NCI-H510A (cell line): ENCODE measurements at regions not wholly inside any gene's neighbourhood (a gene's known extent, or its start where the extent isn't known, plus 50 kb on each side); places are given as distances from the start of the nearest gene placed in this dataset.
"Not testable (repeated sequence)": the region's sequence is repeated elsewhere in the genome, so short reads cannot be mapped to it uniquely, and the experiment has no call there.

Experiments used
- DNase-seq: peaks from one replicate; lab custom pipeline; 2025; lab: John Stamatoyannopoulos, UW

DNA sequence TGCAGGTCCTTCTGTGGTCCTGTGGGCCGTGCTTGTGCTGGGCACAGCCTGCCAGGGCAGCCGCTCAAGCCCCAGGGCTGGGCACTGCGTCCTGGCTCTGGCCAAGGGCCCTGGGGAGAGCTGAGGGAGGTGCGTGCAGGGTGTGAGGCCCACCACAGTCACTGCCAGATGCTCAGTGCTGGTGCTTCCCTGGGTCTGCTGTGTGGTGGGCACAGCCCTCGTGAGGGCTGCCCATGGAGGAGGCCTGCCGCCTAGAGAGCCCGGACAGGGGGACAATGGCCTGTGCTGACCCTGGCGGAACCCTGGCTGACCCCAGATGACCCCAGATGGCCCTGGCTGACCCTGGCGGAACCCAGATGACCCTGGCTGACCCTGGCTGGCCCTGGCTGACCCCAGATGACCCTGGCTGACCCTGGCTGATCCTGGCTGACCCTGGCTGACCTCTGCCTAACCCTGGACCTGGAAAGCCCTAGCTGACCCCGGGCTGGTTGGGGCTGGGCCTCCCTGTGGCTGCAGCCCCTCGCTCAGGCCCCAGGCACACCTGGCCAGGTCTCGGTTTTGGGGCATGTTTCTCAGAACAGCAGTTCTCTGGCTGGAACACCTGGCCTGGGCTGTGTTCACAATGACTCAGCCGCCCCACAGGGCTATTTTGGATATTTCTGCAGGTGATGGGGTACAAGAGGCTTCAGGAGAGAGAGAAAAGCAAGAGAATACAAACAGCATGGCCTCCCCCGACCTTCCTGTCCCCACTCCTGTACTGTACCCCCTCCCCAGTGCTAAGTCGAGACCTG is 55.4 kb downstream of the TMEM121 start:
- no peak for DNase-seq

DNA sequence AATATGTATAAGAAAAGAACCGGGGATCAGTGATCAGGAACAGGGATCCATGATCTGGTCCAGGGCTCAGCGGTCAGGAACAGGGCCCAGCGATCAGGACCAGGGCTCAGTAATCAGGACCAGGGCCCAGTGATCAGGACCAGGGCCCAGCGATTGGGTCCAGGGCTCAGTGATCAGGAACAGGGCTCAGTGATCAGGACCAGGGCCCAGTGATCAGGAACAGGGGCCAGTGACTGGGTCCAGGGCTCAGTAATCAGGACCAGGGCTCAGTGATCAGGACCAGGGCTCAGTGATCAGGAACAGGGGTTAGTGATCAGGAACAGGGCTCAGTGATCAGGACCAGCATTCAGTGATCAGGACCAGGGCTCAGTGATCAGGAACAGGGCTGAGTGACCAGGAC is 56.3 kb downstream of the TMEM121 start:
- DNase-seq: no peak

DNA sequence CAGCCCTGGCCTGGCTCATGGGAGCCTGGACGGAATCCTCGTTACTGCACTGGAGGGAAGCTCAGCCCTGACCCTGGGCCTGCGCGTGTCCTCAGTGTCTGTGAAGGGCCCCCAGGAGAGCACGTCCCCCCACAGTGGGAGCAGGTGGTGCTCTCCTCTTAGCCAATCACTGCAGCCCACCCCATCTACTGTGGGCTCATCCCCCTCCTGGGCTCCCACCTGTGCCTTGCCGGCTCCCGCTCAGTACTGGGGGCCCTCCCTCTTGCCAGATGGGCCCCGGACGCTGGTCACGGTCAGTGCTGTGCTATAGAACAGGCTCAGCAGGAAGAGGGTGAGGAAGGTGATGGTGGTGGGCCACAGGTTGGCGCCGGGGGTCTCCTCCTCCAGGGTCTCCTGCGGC is 57.5 kb downstream of the TMEM121 start:
- not testable (repeated sequence) for DNase-seq

DNA sequence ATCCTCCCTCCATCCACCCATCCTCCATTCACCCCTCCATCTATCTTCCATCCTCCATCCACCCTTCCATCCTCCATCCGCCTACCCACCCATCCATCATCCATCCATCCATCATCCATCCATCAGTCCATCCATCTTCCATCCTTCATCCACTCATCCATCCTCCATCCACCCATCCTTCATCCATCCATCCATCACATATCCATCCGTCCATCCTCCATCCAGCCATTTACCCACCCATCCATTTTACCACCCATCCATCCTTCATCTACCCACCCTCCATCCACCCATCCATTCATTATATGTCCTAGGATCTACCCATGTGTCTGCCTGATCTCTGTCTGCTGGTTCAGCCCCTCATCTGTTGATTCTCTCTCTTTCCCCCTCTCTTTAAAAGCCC is 58.9 kb downstream of the TMEM121 start:
- not testable (repeated sequence) for DNase-seq

DNA sequence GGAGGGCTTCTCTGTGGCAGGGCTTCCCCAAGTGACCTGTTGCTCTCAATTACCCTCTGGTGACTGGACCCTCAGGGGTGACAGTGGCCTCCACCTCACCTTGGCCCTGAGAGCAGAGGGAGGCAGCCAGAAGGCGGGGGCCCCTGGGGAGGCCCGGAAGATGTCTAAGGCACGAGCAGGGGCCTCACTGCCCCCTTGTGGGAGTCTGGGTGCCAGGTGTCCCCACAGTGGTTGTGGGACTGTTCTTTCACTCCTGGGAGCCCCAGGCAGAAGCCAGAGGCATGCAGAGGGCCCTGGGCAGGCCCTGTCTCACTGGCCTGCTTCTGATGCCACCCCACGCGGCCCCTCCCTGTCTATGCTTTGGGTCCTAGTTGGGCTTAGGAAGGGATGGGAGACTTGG is 59.3 kb downstream of the TMEM121 start:
- DNase-seq: not testable (repeated sequence)

DNA sequence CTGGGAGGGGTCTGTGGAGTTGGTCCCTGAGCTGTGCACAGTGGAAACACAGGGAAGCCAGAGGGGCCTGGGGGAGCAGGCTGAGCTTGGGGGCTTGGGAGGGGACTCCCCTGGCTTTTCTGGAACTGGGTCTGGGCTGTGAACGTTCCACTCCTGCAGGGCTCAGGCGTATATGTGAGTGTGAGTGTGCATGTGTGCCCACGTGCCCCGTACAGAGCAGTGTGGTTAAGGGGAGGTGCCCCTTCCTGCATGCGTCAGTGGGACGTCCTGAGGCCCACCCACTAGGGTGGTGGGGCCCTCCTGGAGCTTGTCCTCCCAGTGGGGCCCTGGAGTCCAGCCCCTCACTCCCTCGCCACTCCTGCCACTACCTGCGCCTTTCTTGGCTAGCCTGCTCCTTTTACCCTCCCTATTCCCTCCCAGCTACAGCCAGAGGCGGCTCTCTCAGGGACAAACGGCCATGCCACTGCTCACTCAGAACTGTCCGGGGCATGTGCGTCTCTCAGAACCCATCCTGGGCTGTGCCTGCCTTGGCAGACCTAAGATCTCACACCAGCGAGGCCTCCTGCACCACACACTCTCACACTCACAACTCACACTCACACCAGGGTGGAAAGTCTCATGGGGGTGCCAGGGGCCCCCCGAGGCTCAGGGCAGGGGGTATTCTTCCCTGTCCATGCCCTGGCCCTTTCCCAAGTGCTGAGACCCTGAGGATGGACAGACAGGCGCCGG is 59.9 kb downstream of the TMEM121 start:
- DNase-seq: not testable (repeated sequence)

DNA sequence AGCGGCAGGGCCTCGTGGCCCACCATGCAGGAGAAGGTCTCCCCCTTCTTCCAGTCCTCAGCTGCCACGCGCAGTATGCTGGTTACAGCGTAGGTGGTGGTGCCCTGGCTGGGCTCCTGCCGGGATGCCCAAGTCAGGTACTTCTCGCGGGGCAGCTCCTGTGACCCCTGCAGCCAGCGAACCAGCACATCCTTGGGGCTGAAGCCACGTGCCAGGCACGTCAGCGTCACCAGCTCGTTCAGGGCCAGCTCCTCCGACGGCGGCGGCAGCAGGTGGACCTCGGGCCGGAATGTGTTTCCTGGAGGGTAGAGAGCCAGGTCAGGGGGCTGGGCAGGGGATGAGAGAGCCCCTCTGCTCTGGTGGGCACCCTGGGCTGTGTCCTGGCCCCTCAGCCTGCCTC is 60.7 kb downstream of the TMEM121 start:
- DNase-seq: not testable (repeated sequence)

DNA sequence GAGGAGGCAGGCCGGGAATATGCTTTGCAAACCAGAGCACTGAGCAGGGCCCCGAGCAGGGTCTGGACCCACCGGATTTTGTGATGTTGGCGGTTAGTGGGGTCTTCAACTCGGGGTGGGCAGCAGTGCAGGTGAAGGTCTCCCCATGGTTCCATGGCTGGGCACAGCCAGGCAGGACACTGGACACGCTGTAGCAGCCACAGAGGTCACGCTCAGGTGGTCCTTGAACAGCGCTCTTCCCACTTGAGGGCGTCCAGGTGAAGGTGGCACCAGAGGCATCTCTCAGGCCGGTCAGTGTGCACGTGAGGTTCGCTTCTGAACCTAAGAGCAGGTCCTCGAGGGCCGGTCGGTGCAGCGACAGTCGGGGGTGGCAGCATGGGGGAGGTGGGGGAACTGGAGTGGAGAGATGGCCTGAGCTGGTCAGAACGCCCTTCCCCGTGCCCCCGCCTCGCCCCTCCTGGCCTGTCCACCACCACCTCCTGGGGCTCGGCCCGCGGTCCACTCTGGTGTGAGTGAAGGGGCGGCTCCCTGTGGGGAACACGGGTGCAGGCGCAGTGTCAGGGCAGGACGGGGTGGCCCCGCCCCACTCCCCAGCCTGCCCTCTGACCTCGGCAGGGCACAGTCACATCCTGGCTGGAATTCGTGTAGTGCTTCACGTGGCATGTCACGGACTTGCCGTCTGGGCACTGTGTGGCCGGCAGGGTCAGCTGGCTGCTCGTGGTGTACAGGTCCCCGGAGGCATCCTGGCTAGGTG is 61.3 kb downstream of the TMEM121 start:
- not testable (repeated sequence) for DNase-seq

DNA sequence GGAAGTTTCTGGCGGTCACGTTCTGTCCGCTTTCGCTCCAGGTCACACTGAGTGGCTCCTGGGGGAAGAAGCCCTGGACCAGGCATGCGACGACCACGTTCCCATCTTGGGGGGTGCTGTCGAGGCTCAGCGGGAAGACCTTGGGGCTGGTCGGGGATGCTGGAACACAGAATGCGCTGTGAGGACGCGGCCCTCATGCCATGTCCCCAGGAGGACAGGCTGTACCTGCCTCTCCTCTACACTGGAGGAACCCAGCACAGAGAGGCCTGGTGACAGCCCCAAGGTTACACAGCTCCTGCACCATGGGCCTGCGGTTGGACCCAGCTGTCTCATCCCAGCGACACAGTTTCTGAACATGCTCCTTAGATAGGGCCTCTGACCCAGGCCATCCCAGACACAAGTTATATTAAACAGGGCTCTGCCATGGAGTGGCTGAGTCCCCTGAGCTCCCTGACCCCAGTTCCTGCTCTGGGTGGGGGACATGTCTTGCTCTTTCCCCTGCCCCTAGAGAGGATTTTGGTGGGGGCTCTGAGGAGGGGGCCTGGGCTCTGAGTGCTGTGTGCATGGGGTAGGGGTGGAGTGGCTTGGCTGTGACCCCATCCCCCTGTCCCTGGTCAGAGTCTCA is 62.0 kb downstream of the TMEM121 start:
- DNase-seq: no peak

DNA sequence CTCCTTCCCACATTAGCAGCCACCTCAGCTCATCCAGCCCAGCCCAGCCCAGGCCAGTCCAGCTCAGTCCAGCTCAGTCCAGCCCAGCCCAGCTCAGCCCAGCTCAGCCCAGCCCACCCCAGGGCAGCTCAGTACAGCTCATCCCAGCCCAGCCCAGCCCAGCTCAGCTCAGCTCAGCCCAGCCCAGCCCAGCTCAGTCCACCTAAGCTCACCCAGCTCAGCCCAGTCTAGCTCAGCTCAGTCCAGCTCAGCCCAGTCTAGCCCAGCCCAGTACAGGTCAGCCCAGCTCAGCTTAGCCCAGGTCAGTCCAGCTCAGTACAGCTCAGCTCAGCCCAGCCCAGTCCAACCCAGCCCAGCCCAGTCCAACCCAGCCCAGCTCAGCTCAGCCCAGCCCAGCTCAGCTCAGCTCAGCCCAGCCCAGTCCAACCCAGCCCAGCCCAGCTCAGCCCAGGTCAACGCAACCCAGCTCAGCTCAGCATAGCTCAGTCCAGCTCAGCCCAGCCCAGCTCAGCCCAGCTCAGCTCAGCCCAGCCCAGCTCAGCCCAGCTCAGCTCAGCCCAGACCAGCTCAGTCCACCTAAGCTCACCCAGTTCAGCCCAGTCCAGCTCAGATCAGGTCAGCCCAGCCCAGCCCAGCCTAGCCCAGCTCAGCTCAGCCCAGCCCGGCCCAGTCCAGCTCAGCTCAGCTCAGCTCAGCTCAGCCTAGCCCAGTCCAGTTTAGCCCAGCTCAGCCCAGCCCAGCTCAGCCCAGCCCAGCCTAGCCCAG is 63.0 kb downstream of the TMEM121 start:
- no peak for DNase-seq

DNA sequence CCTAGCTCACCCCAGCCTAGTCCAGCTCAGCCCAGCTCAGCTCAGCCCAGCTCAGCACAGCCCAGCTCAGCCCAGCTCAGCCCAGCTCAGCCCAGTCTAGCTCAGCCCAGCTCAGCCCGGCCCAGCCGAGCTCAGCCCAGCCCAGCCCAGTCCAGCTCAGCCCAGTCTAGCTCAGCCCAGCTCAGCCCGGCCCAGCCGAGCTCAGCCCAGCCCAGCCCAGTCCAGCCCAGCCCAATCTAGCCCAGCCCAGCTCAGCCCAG is 63.5 kb downstream of the TMEM121 start:
- not testable (repeated sequence) for DNase-seq

DNA sequence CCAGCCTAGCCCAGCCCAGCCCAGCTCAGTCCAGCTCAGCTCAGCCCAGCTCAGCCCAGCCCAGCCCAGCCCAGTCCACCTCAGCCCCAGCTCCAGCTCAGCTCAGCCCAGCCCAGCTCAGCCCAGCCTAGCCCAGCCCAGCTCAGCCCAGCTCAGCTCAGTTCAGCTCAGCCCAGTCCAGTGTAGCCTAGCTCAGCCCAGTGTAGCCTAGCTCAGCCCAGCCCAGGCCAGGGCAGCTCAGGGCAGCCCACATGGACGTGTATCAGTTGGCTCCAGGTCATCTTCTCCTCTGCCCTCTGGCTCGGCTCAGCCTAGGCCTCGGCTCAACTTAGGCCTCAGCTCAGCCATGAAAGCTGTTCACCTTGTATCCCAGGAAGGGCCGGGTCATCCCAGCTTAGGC is 64.7 kb downstream of the TMEM121 start:
- no peak for DNase-seq

DNA sequence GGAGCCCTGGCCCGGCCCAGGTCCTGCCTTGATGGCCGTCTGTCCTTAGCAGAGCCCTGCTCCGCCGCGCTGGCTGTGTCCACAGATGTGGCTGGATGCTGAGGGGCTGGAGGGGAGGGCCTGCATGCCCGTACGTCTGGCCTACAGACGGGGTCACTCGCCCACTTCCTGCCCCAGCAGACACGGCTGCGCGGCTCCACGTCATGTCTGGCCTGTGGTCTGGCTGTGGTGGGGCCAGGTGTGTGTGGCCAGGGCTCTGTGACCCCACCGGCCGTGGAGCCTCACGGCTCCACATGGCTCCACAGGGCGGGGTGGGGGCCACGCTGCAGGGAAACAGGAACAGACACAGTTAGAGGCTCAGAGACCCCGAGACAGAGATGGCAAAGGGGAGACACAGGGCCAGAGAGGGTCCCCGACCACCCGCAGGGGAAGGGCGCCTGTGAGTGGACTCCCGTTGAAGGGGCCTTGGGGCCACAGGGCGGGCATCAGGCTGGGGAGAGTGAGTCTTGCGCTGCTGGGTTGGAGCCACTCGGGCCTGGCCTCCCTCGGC is 65.5 kb downstream of the TMEM121 start:
- not testable (repeated sequence) for DNase-seq

DNA sequence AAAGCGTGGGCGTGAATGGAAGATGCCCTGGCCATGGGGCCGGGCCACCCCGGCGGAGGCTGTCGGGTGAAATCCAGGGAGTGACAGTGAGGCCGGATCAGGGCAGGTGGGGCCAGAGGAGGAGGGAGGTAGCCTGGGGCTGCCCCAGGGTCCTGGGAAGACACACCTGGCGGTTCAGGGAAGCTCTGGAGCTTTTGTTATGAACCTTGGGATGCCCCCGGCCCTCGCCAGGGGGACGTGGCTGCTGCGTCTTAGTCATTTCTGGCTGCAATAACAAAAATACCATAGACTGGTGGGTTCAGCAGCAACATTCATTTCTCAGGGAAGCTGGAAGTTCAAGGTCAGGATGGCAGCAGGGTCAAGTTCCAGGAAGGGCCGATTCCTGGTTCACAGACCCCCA is 66.3 kb downstream of the TMEM121 start:
- not testable (repeated sequence) for DNase-seq

DNA sequence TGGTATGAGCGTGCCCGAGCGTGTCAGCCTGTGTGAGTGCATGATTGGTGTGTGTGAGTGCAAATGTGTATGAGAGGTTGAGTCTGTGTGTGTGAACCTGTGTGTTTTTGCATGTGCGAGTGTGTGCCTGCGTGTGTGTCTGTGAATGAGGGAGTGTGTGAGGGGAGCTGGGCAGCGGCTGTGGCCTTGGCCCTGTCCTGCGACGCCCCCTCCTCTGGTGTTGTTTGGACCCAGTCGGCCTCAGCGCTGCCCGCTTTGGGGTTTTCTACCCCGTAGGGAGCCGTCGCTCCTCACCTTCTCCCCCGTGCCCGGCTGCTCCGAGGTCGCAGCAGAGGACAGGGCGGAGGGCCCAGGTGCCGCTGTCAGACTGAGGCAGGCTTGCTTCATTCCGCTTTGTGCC is 69.0 kb downstream of the TMEM121 start:
- DNase-seq: not testable (repeated sequence)

DNA sequence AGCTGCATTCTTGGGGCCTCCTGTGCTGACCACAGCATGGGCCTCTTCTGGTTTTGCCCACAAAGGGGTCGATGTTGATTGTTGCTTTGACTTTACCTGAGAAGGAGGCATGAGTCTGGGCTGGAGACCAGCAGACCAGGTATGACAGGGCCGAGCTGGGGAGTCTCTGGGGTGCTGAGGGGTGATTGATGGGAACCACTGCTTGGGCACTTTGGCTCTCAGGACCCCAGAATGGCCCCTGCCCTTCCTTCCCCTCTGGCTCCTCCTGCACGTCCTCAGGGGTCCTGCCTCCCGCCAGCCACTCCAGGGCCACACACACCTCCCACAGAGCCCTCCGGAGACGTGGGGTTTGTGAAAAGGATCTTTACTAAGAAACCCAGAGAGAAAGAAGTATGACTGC is 70.0 kb downstream of the TMEM121 start:
- not testable (repeated sequence) for DNase-seq

DNA sequence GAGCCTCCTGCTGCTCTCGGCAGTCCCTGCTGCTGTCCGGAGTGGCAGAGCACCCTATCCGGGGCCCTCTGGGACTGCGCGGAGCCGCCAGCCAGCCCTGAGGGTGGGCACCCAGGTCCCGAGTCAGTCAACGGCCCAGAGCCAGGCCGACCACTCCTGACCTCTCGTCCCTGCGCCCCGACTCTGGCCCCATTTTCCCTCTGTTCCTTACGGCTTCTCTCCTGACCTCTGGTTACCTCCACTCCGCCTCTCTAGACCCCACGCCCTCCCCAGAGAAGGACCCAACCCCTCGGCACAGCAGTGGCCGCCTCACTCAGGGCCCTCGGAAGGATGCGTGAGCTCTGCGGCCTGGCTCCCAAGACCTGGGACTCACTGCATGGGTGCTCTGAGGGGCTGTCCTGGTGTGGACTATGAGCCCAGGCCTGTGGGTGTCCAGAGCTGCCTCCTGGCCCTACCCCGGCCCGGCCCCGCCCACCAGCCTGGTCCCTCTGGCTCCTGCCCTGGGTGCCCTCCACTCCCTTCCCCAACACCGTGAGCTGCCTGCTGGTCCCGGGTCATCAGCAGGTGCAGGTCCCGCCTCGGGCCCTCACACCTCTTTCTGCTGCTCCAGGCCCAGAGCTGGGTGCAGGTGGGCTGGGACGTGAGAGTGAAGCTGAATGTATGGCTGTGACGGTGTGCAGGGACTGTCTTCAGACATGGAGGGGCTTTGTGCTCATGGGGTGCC is 71.8 kb downstream of the TMEM121 start:
- DNase-seq: not testable (repeated sequence)

DNA sequence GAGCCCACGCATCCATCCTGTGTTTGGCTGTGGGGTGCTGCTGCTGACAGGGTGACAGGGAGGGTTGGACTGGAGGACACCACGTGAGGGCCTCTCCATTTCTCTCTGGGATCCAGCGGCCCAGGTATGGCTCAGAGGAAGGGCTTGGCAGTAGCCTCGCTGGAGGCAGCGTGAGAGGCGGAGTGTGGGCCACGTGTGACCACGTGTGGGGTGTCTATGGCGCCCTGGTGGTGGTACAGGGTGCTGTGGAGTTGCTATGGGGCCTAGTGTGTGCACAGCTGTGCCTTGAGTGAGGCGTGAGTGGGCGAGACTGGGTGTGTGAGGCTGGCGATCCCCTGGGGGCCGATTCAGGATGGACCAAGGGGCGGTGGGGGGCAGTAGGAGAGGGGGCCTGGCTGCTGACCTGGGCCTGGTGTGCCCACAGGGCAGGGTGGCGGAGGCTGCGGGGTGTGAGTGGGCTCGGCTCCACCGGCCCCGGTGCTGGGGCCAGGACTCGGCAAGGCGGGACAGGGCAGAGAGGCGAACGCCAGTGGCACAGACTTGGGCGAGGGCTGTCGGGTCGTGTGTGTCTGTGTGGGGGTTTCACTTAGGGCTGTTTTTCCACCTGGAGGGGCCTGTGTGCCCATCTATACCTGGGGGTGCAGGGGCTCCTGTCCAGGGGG is 72.7 kb downstream of the TMEM121 start:
- DNase-seq: not testable (repeated sequence)

DNA sequence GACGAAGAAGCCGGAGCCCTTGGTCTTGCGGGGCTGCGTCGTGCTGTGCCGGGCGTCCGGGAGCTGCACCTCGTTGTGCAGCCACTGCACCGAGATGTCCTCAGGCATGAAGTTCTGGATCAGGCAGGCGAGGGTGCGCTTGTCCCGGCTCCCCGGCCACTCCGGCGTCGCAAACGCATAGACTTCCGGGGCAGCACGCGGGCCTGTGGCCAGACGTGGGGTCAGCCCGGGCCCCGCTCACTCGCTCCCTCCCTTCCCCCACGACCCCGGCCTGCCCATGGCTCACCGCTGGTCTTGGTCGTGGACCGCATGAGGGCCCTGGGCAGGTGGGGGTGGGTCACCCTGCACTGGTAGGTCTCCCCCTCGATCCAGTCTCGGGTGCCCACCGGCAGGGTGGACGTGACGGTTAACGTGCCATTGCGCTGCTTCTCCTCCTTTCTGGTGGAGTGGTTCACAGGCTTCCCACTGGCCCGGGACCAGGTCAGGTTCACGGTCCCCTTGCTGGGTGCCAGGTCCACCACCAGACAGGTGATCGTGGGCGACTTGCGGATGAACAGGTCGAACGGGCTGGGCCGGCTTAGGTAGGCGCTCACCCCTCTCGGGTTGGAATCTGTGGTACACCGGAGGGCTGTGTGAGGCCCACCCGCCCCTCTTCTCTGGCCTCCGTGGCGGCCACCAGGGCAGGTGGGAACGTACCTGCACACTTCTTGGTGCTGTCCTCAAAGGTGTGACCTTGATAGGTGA is 74.0 kb downstream of the TMEM121 start:
- DNase-seq: not testable (repeated sequence)
